SK-N-SH (cell line): ENCODE measurements at regions not wholly inside any gene's neighbourhood (a gene's known extent, or its start where the extent isn't known, plus 50 kb on each side); places are given as distances from the start of the nearest gene placed in this dataset.

Source experiments
- CTCF ChIA-PET: fragments of 300-600, 350-600 bp; formaldehyde crosslinking; extraction: SDS; loops from one replicate; lab custom pipeline; 2021; lab: Yijun Ruan, JAX
- POLR2A ChIA-PET: fragments of 350-600 bp; sonication (Branson Sonifier 250); formaldehyde crosslinking; extraction: SDS; loops from one replicate; lab custom pipeline; 2020; ENCODE audit warnings: antibody characterized with exemption, inconsistent platforms; lab: Yijun Ruan, JAX
- DNase-seq: peaks from one replicate; pipeline ENCODE4 v3.0.0; 2012
- H2AFZ ChIP-seq: fragments of 200-600 bp; sonication (generic); 2 replicates; pipeline ENCODE4 v1.8.1; 2016; ENCODE audit warnings: antibody characterized with exemption, mild to moderate bottlenecking, low read depth
- H3F3A ChIP-seq: fragments of 200-600 bp; sonication (generic); replicated peaks from 2 replicates; pipeline ENCODE3; 2016; ENCODE audit warnings: antibody characterized with exemption, mild to moderate bottlenecking; ENCODE audit not compliant: insufficient read depth
- H3K27ac ChIP-seq, 2 experiments: fragments of 200-500 bp in 1 of 2; fragments of 200-600 bp in 1 of 2; sonication (Bioruptor generic) in 1 of 2; sonication (generic), shearing (Covaris generic) in 1 of 2; 2 replicates each; pipeline versions ENCODE4 v1.5.1 to v1.6.1; 2014 to 2016; ENCODE audit warnings: low read depth in 2 of 2, inconsistent platforms in 1 of 2, low read length in 1 of 2, mild to moderate bottlenecking in 1 of 2, mixed read lengths in 1 of 2
- H3K27me3 ChIP-seq: fragments of 200-600 bp; sonication (generic), shearing (Covaris generic); 2 replicates; pipeline ENCODE4 v1.6.1; 2016; ENCODE audit warnings: mixed run types; ENCODE audit not compliant: insufficient read depth
- H3K36me3 ChIP-seq, 2 experiments: fragments of 200-500 bp in 1 of 2; fragments of 200-600 bp in 1 of 2; sonication (Bioruptor generic) in 1 of 2; sonication (generic) in 1 of 2; replicated peaks in 1 of 2; 2 replicates each; pipeline versions ENCODE3 to v1.5.1; 2014 to 2016; ENCODE audit warnings: low read length in 1 of 2, mild to moderate bottlenecking in 1 of 2; ENCODE audit not compliant: insufficient read depth in 2 of 2, control insufficient read depth in 1 of 2
- H3K4me1 ChIP-seq, 2 experiments: fragments of 200-500 bp in 1 of 2; fragments of 200-600 bp in 1 of 2; sonication (Bioruptor generic) in 1 of 2; sonication (generic), shearing (Covaris generic) in 1 of 2; 2 replicates each; pipeline versions ENCODE4 v1.5.1 to v1.6.1; 2014 to 2016; ENCODE audit warnings: low read depth in 1 of 2, low read length in 1 of 2, mixed run types in 1 of 2; ENCODE audit not compliant: insufficient read depth in 2 of 2, control insufficient read depth in 1 of 2
- H3K4me2 ChIP-seq: fragments of 200-600 bp; sonication (generic), shearing (Covaris generic); 2 replicates; pipeline ENCODE4 v1.6.1; 2017; ENCODE audit warnings: mixed run types
- H3K4me3 ChIP-seq, 2 experiments: fragments of 200-500 bp in 1 of 2; fragments of 200-600 bp in 1 of 2; sonication (Bioruptor generic) in 1 of 2; sonication (generic), shearing (Covaris generic) in 1 of 2; 2 replicates each; pipeline versions ENCODE4 v1.5.1 to v1.8.1; 2014 to 2016; ENCODE audit warnings: low read depth in 2 of 2, inconsistent platforms in 1 of 2, low read length in 1 of 2, mild to moderate bottlenecking in 1 of 2, mixed read lengths in 1 of 2, moderate library complexity in 1 of 2
- H3K79me2 ChIP-seq: fragments of 200-600 bp; sonication (generic); 2 replicates; pipeline ENCODE4 v1.8.1; 2017; ENCODE audit warnings: mild to moderate bottlenecking; ENCODE audit not compliant: insufficient read depth
- H3K9ac ChIP-seq: fragments of 200-600 bp; sonication (generic); 2 replicates; pipeline ENCODE4 v1.6.1; 2017; ENCODE audit warnings: mixed run types
- H3K9me2 ChIP-seq: fragments of 200-600 bp; sonication (generic); 2 replicates; pipeline ENCODE4 v1.6.1; 2017; ENCODE audit warnings: mixed run types
- H3K9me3 ChIP-seq: fragments of 200-600 bp; sonication (generic); 2 replicates; pipeline ENCODE4 v1.6.1; 2017; ENCODE audit warnings: mixed run types, mild to moderate bottlenecking, moderate library complexity
- H4K20me1 ChIP-seq: fragments of 200-600 bp; sonication (generic); 2 replicates; pipeline ENCODE4 v1.6.1; 2017; ENCODE audit warnings: mild to moderate bottlenecking, mixed run types; ENCODE audit not compliant: insufficient read depth
- CHD2 ChIP-seq: fragments of 150-350 bp; IDR thresholded peaks from 2 replicates; pipeline ENCODE4 v1.6.1; 2018; ENCODE audit warnings: low read length; ENCODE audit not compliant: partially characterized antibody
- ELF1 ChIP-seq: IDR thresholded peaks from 2 replicates; pipeline ENCODE4 v1.4.0; 2012
- FOSL2 ChIP-seq: IDR thresholded peaks from 2 replicates; pipeline ENCODE4 v1.4.0; 2012; ENCODE audit warnings: low read depth, mild to moderate bottlenecking, moderate library complexity, borderline replicate concordance
- FOXJ3 ChIP-seq: sonication (generic); formaldehyde crosslinking; IDR thresholded peaks from 2 replicates; pipeline ENCODE4 v1.5.1; 2020; ENCODE audit warnings: mild to moderate bottlenecking, missing genetic modification reagents
- FOXM1 ChIP-seq: IDR thresholded peaks from 2 replicates; pipeline ENCODE4 v1.4.0; 2012; ENCODE audit warnings: low read depth, mild to moderate bottlenecking
- GATA2 ChIP-seq: sonication (generic); formaldehyde crosslinking; IDR thresholded peaks from 2 replicates; pipeline ENCODE4 v1.5.0; 2020; ENCODE audit warnings: mild to moderate bottlenecking, missing genetic modification reagents
- IRF3 ChIP-seq: fragments of 150-350 bp; IDR thresholded peaks from 2 replicates; pipeline ENCODE4 v1.6.1; 2016; ENCODE audit warnings: mild to moderate bottlenecking, low read depth, low read length
- JUND ChIP-seq: IDR thresholded peaks from 2 replicates; pipeline ENCODE4 v1.4.0; 2012
- MEF2A ChIP-seq: IDR thresholded peaks from 2 replicates; pipeline ENCODE4 v1.4.0; 2012; ENCODE audit warnings: low read depth, borderline replicate concordance
- NFIC ChIP-seq: IDR thresholded peaks from 2 replicates; pipeline ENCODE4 v1.4.0; 2012; ENCODE audit warnings: borderline replicate concordance
- POLR2AphosphoS5 ChIP-seq: IDR thresholded peaks from 2 replicates; pipeline ENCODE4 v1.6.1; 2012; ENCODE audit warnings: low read depth, low read length
- RAD21 ChIP-seq: IDR thresholded peaks from 2 replicates; pipeline ENCODE4 v1.6.1; 2012; ENCODE audit warnings: mild to moderate bottlenecking, low read length
- RCOR1 ChIP-seq: fragments of 150-350 bp; IDR thresholded peaks from 2 replicates; pipeline ENCODE4 v1.6.1; 2017; ENCODE audit warnings: antibody characterized with exemption, low read length
- RXRA ChIP-seq: IDR thresholded peaks from 2 replicates; pipeline ENCODE4 v1.4.0; 2012; ENCODE audit warnings: low read depth, mild to moderate bottlenecking, borderline replicate concordance
- TAF1 ChIP-seq: IDR thresholded peaks from 2 replicates; pipeline ENCODE4 v1.6.1; 2012; ENCODE audit warnings: low read depth, mild to moderate bottlenecking, low read length, moderate library complexity, borderline replicate concordance
- USF2 ChIP-seq: fragments of 150-350 bp; IDR thresholded peaks from 2 replicates; pipeline ENCODE4 v1.6.1; 2017; ENCODE audit warnings: antibody characterized with exemption, low read length, low read depth, borderline replicate concordance
- ZBTB33 ChIP-seq: IDR thresholded peaks from 2 replicates; pipeline ENCODE4 v1.4.0; 2012; ENCODE audit warnings: low read depth, borderline replicate concordance
- WGBS: methylation state at CpG from one replicate; pipeline ENCODE4 v1.1.6; 2017; ENCODE audit warnings: low lambda C conversion rate; 5-methylcytosine and 5-hydroxymethylcytosine counted together

GRCh38 chr9:120066315-120066714 lies 513.7 kb downstream of the CDK5RAP2 start (continued):
- TF ChIP-seq GATA2 (CRISPR knock-in tag): no peak

- ChIA-PET CTCF (no interaction called here), POLR2A (no interaction called here)
- no peak overlapping the region for H3K4me3 ChIP-seq
- no peak overlapping the region for H3K27ac ChIP-seq
- H3K4me1 ChIP-seq: no peaks in the 10 kb centered on the region
- H3K9me2 ChIP-seq: no peaks in the 10 kb centered on the region
- DNase-seq: no peak
- H2AFZ ChIP-seq: no peak overlapping the region
- no peaks in the 10 kb centered on the region for H3F3A ChIP-seq
- no peaks in the 10 kb centered on the region for H3K27me3 ChIP-seq
- WGBS: 11% methylated on average over 4 of the region's 4 CpGs
- no peaks in the 10 kb centered on the region for H4K20me1 ChIP-seq
- no peak overlapping the region for H3K9ac ChIP-seq
- no peak for TF ChIP-seq ZBTB33
- no peak for TF ChIP-seq FOXM1
- TF ChIP-seq FOSL2: no peak
- TF ChIP-seq RAD21: no peak
- TF ChIP-seq RXRA: no peak
- TF ChIP-seq USF2: no peak
- TF ChIP-seq CHD2: no peak
- TF ChIP-seq TAF1: no peak
- no peak for TF ChIP-seq MEF2A
- TF ChIP-seq JUND: no peak
- TF ChIP-seq IRF3: no peak
- no peak for TF ChIP-seq FOXJ3 (CRISPR knock-in tag)
- TF ChIP-seq ELF1: no peak
- no peak for TF ChIP-seq RCOR1
- TF ChIP-seq GATA2 (CRISPR knock-in tag): no peak
- no peak for TF ChIP-seq POLR2AphosphoS5
- TF ChIP-seq NFIC: no peak
- H3K36me3 ChIP-seq: no peaks in the 10 kb centered on the region
- H3K9me3 ChIP-seq: no peaks in the 10 kb centered on the region
- H3K4me2 ChIP-seq: no peak overlapping the region
- H3K79me2 ChIP-seq: no peaks in the 10 kb centered on the region
Observed at GRCh38 chr9:120065151-120065550, 514.8 kb downstream of the CDK5RAP2 start.
